SU-DHL-6 (cell line): ENCODE measurements at regions not wholly inside any gene's neighbourhood (a gene's known extent, or its start where the extent isn't known, plus 50 kb on each side); places are given as distances from the start of the nearest gene placed in this dataset.

Experiments
- EZH2phosphoT487 ChIP-seq: fragments of 200-600 bp; sonication (generic), shearing (Covaris generic); conservative IDR thresholded peaks from 2 replicates; pipeline ENCODE4 v1.6.1; 2018; ENCODE audit warnings: mild to moderate bottlenecking, antibody characterized with exemption, low read length, moderate library complexity, mixed read lengths
- TF ChIP-seq, protein P1 (sequence below): fragments of 200-600 bp; sonication (generic); IDR thresholded peaks from one replicate; pipeline ENCODE4 v1.5.1; 2017; ENCODE audit warnings: antibody characterized with exemption, mild to moderate bottlenecking, low read length, moderate library complexity; ENCODE audit not compliant: insufficient read depth, poor library complexity, severe bottlenecking

- TF ChIP-seq, protein P1, sequence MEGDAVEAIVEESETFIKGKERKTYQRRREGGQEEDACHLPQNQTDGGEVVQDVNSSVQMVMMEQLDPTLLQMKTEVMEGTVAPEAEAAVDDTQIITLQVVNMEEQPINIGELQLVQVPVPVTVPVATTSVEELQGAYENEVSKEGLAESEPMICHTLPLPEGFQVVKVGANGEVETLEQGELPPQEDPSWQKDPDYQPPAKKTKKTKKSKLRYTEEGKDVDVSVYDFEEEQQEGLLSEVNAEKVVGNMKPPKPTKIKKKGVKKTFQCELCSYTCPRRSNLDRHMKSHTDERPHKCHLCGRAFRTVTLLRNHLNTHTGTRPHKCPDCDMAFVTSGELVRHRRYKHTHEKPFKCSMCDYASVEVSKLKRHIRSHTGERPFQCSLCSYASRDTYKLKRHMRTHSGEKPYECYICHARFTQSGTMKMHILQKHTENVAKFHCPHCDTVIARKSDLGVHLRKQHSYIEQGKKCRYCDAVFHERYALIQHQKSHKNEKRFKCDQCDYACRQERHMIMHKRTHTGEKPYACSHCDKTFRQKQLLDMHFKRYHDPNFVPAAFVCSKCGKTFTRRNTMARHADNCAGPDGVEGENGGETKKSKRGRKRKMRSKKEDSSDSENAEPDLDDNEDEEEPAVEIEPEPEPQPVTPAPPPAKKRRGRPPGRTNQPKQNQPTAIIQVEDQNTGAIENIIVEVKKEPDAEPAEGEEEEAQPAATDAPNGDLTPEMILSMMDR: no peak
- TF ChIP-seq EZH2phosphoT487: no peak
Observed at GRCh38 chr2:199111458-199111857, 346.3 kb downstream of the SATB2 start.
